ENCODE measurements at regions not wholly inside any gene's neighbourhood (a gene's known extent, or its start where the extent isn't known, plus 50 kb on each side); places are given as distances from the start of the nearest gene placed in this dataset.

GRCh38 chr10:56104923-56105322, 256.1 kb downstream of the ZWINT start:
- Mint-ChIP-seq H3K9me3 (no peaks in the 10 kb centered on the region), H3K36me3 (no peaks in the 10 kb centered on the region), H3K4me1 (no peaks in the 10 kb centered on the region), H3K4me3 (no peak overlapping the region), H3K27me3 (ENCODE audit: insufficient read depth, low read depth) (no peaks in the 10 kb centered on the region), H3K27ac (no peak overlapping the region)
- Histone ChIP-seq H3K4me3 (no peak overlapping the region), H3K4me2 (no peak overlapping the region), H3K4me1 (no peaks in the 10 kb centered on the region), H3F3A (ENCODE audit: low read depth) (no peaks in the 10 kb centered on the region), H3K27me3 (no peaks in the 10 kb centered on the region), H3K79me2 (ENCODE audit: low read depth) (no peaks in the 10 kb centered on the region), H3K27ac (no peak overlapping the region), H3K36me3 (no peaks in the 10 kb centered on the region), H3K9me3 (ENCODE audit: low read depth) (no peaks in the 10 kb centered on the region), H2AFZ (replicated peaks) (no peak overlapping the region), H4K20me1 (ENCODE audit: low read depth) (no peaks in the 10 kb centered on the region), H3K9ac (no peak overlapping the region)
- TF ChIP-seq EZH2phosphoT487 (IDR thresholded peaks at IDR 0.05): no peak
- no peak for TF ChIP-seq CTCF (IDR thresholded peaks at IDR 0.05)
- no peak for DNase-seq (ENCODE audit: low spot score)

- H3K27ac Mint-ChIP-seq: no peak overlapping the region
- no peak overlapping the region for H3K4me2 ChIP-seq
- no peaks in the 10 kb centered on the region for H3K27me3 Mint-ChIP-seq (ENCODE audit: insufficient read depth, low read depth)
- no peaks in the 10 kb centered on the region for H3K79me2 ChIP-seq (ENCODE audit: low read depth)
- no peak overlapping the region for H3K9ac ChIP-seq
- no peaks in the 10 kb centered on the region for H3K36me3 ChIP-seq
- no peaks in the 10 kb centered on the region for H3K36me3 Mint-ChIP-seq
- no peak overlapping the region for H3K4me3 ChIP-seq
- H3F3A ChIP-seq (ENCODE audit: low read depth): no peaks in the 10 kb centered on the region
- H3K27me3 ChIP-seq: no peaks in the 10 kb centered on the region
- no peaks in the 10 kb centered on the region for H4K20me1 ChIP-seq (ENCODE audit: low read depth)
- H3K27ac ChIP-seq: no peak overlapping the region
- no peak for TF ChIP-seq CTCF (IDR thresholded peaks at IDR 0.05)
- TF ChIP-seq EZH2phosphoT487 (IDR thresholded peaks at IDR 0.05): no peak
- TF ChIP-seq EZH2 (IDR thresholded peaks at IDR 0.05): no peak
- no peaks in the 10 kb centered on the region for H3K4me1 ChIP-seq
- no peaks in the 10 kb centered on the region for H3K9me3 ChIP-seq (ENCODE audit: low read depth)
- no peaks in the 10 kb centered on the region for H3K9me3 Mint-ChIP-seq
- no peak overlapping the region for H3K4me3 Mint-ChIP-seq
- H2AFZ ChIP-seq (replicated peaks): no peak overlapping the region
- no peaks in the 10 kb centered on the region for H3K4me1 Mint-ChIP-seq
- no peak for DNase-seq (ENCODE audit: low spot score)
Observed at GRCh38 chr10:56104487-56104886, 256.6 kb downstream of the ZWINT start.

GRCh38 chr10:56096226-56096517, 264.9 kb downstream of the ZWINT start:
- H3K9me3 ChIP-seq (ENCODE audit: low read depth): no peaks in the 10 kb centered on the region
- DNase-seq (ENCODE audit: low spot score): no peak
- H3K79me2 ChIP-seq (ENCODE audit: low read depth): no peaks in the 10 kb centered on the region
- H4K20me1 ChIP-seq (ENCODE audit: low read depth): no peaks in the 10 kb centered on the region
- no peaks in the 10 kb centered on the region for H3K36me3 Mint-ChIP-seq
- H3K4me1 ChIP-seq: no peaks in the 10 kb centered on the region
- no peaks in the 10 kb centered on the region for H3K9me3 Mint-ChIP-seq
- H3K36me3 ChIP-seq: no peaks in the 10 kb centered on the region
- no peaks in the 10 kb centered on the region for H3F3A ChIP-seq (ENCODE audit: low read depth)
- H3K4me1 Mint-ChIP-seq: no peaks in the 10 kb centered on the region
- H3K4me3 ChIP-seq: no peak overlapping the region
- no peak overlapping the region for H3K4me3 Mint-ChIP-seq
- no peaks in the 10 kb centered on the region for H3K27me3 ChIP-seq
- no peak overlapping the region for H3K27ac ChIP-seq
- TF ChIP-seq EZH2 (IDR thresholded peaks at IDR 0.05) (no peak), EZH2phosphoT487 (IDR thresholded peaks at IDR 0.05) (no peak), CTCF (IDR thresholded peaks at IDR 0.05) (no peak)
- no peaks in the 10 kb centered on the region for H3K27me3 Mint-ChIP-seq (ENCODE audit: insufficient read depth, low read depth)
- H2AFZ ChIP-seq (replicated peaks): peak overlapping the region; percentile 66
- H3K27ac Mint-ChIP-seq: no peak overlapping the region
- H3K9ac ChIP-seq: no peak overlapping the region
- no peak overlapping the region for H3K4me2 ChIP-seq

All from neural progenitor cell (in vitro differentiated cells).